Endothelial cell of umbilical vein (primary cell): ENCODE measurements at regions not wholly inside any gene's neighbourhood (a gene's known extent, or its start where the extent isn't known, plus 50 kb on each side); places are given as distances from the start of the nearest gene placed in this dataset.

Experiments used
- BruUV-seq: library from RNA; stranded (reverse); fragments of 400-500 nt; replicated peaks from 2 replicates; lab custom pipeline; 2021; lab: Mats Ljungman, UMichigan
- CTCF ChIA-PET: fragments of 300-600, 350-600 bp; sonication (Branson Sonifier 250); formaldehyde crosslinking; loops from one replicate; lab custom pipeline; 2021; ENCODE audit warnings: antibody characterized with exemption, inconsistent platforms; lab: Charles Lee
- POLR2A ChIA-PET: fragments of 300-600, 350-600 bp; sonication (Branson Sonifier 250); formaldehyde crosslinking; loops from one replicate; lab custom pipeline; 2021; ENCODE audit warnings: antibody characterized with exemption, inconsistent platforms; lab: Charles Lee
- DNase-seq: peaks from one replicate; pipeline ENCODE4 v3.0.0-alpha.2; 2011; ENCODE audit warnings: low read depth, low spot score
- FAIRE-seq: peaks from 2 replicates; lab custom pipeline; 2011; peaks lifted over from hg19 to GRCh38; lab: Jason Lieb, UNC
- H2AFZ ChIP-seq: 2 replicates; pipeline ENCODE4 v1.6.0; 2012; ENCODE audit warnings: low read depth, low read length, control low read depth, inconsistent platforms
- H3K27ac ChIP-seq: 2 replicates; pipeline ENCODE4 v1.5.1; 2011; ENCODE audit warnings: low read depth, mild to moderate bottlenecking, control low read depth, low read length, moderate library complexity; ENCODE audit not compliant: insufficient read depth
- H3K27me3 ChIP-seq, 2 experiments: 2 replicates each; pipeline versions ENCODE4 v1.6.0 to v1.6.1; 2011; ENCODE audit warnings: low read length in 2 of 2, mixed read lengths in 1 of 2; ENCODE audit not compliant: control insufficient read depth in 2 of 2, insufficient read depth in 2 of 2
- H3K36me3 ChIP-seq, 2 experiments: 2 replicates in 1 of 2; 3 replicates in 1 of 2; pipeline ENCODE4 v1.5.1; 2011; ENCODE audit warnings: low read length in 2 of 2, mild to moderate bottlenecking in 1 of 2, moderate library complexity in 1 of 2; ENCODE audit not compliant: control insufficient read depth in 2 of 2, insufficient read depth in 2 of 2; ENCODE audit errors: extremely low read depth in 1 of 2
- H3K4me1 ChIP-seq: 3 replicates; pipeline ENCODE4 v1.5.1; 2011; ENCODE audit warnings: mild to moderate bottlenecking, low read length; ENCODE audit not compliant: control insufficient read depth, insufficient read depth; ENCODE audit errors: extremely low read depth
- H3K4me2 ChIP-seq: 2 replicates; pipeline ENCODE4 v1.6.1; 2011; ENCODE audit warnings: low read length, control low read depth, mixed read lengths; ENCODE audit not compliant: insufficient read depth
- H3K4me3 ChIP-seq, 3 experiments: fragments of 200-600 bp in 1 of 3; sonication (generic), shearing (Covaris generic) in 1 of 3; replicated peaks in 1 of 3; 2 replicates each; pipeline ENCODE4 v1.5.1; 2011 to 2016; ENCODE audit warnings: control low read depth in 3 of 3, low read length in 3 of 3, mild to moderate bottlenecking in 2 of 3, inconsistent platforms in 1 of 3, low read depth in 1 of 3, moderate library complexity in 1 of 3; ENCODE audit not compliant: insufficient read depth in 1 of 3
- H3K79me2 ChIP-seq: 2 replicates; pipeline ENCODE4 v1.6.0; 2012; ENCODE audit warnings: low read length, inconsistent platforms; ENCODE audit not compliant: control insufficient read depth, insufficient read depth
- H3K9ac ChIP-seq: replicated peaks from 2 replicates; pipeline ENCODE3; 2011; ENCODE audit warnings: low read length, control low read depth; ENCODE audit not compliant: insufficient read depth; ENCODE audit errors: extremely low read depth
- H3K9me1 ChIP-seq: replicated peaks from 3 replicates; pipeline ENCODE4 v1.6.0; 2011; ENCODE audit warnings: mild to moderate bottlenecking, low read length; ENCODE audit not compliant: control insufficient read depth, insufficient read depth; ENCODE audit errors: extremely low read depth
- H3K9me3 ChIP-seq: replicated peaks from 2 replicates; pipeline ENCODE4 v1.5.1; 2012; ENCODE audit warnings: low read length, inconsistent platforms; ENCODE audit not compliant: control insufficient read depth, insufficient read depth
- H4K20me1 ChIP-seq: replicated peaks from 2 replicates; pipeline ENCODE3; 2011; ENCODE audit warnings: mild to moderate bottlenecking, low read length; ENCODE audit not compliant: control insufficient read depth, insufficient read depth; ENCODE audit errors: extremely low read depth
- EZH2 ChIP-seq: IDR thresholded peaks from 2 replicates; pipeline ENCODE4 v1.6.1; 2012; ENCODE audit warnings: borderline replicate concordance, low read depth, mild to moderate bottlenecking, moderate library complexity, low read length, inconsistent platforms; ENCODE audit not compliant: severe bottlenecking
- FOS ChIP-seq: IDR thresholded peaks from 2 replicates; pipeline ENCODE4 v1.6.1; 2011; ENCODE audit warnings: mild to moderate bottlenecking, low read length, moderate library complexity, borderline replicate concordance; ENCODE audit not compliant: insufficient read depth
- GATA2 ChIP-seq: IDR thresholded peaks from 2 replicates; pipeline ENCODE4 v1.7.0; 2011; ENCODE audit warnings: low read depth, mild to moderate bottlenecking, moderate library complexity, mixed read lengths, low read length; ENCODE audit not compliant: insufficient read length, insufficient read depth
- JUN ChIP-seq: IDR thresholded peaks from 2 replicates; pipeline ENCODE4 v1.6.1; 2011; ENCODE audit warnings: borderline replicate concordance, low read depth; ENCODE audit not compliant: insufficient read length, insufficient read depth
- MYC ChIP-seq: IDR thresholded peaks from one replicate; pipeline ENCODE4 v1.6.1; 2011; ENCODE audit warnings: mild to moderate bottlenecking, low read depth, low read length
- POLR2A ChIP-seq: IDR thresholded peaks from 2 replicates; pipeline ENCODE4 v1.6.1; 2012; ENCODE audit warnings: low read depth, mild to moderate bottlenecking, control low read depth, low read length
- POLR2AphosphoS5 ChIP-seq: IDR thresholded peaks from 2 replicates; pipeline ENCODE4 v1.6.1; 2012; ENCODE audit warnings: low read depth, mild to moderate bottlenecking, control low read depth, low read length, moderate library complexity; ENCODE audit not compliant: insufficient read depth
- dilution Hi-C: fragments of 300-500 bp; cut with MboI; formaldehyde crosslinking; loops from one replicate; pipeline ENCODE4 v1.15.0; 2019; ENCODE audit warnings: low sequenced_read_pairs; ENCODE audit not compliant: extremely low pct_ligation_motif_present
- intact Hi-C: fragments of 100-400 bp; cut with micrococcal nuclease; formaldehyde crosslinking; loops from one replicate; pipeline ENCODE4 v1.10.0; 2022
- TF ChIP-seq, protein P1 (sequence below), 2 donors: IDR thresholded peaks; 1 replicate in 1 of 2; 2 replicates in 1 of 2; pipeline ENCODE4 v1.5.1; 2011; ENCODE audit warnings: low read length in 2 of 2, mild to moderate bottlenecking in 2 of 2, moderate library complexity in 2 of 2, control low read depth in 1 of 2, inconsistent platforms in 1 of 2, low read depth in 1 of 2; ENCODE audit not compliant: insufficient read depth in 1 of 2; ENCODE audit errors: extremely low read depth in 1 of 2
- TF ChIP-seq, protein P2 (sequence below): IDR thresholded peaks from 2 replicates; pipeline ENCODE4 v1.6.1; 2011; ENCODE audit not compliant: insufficient read depth, insufficient read length

DNA sequence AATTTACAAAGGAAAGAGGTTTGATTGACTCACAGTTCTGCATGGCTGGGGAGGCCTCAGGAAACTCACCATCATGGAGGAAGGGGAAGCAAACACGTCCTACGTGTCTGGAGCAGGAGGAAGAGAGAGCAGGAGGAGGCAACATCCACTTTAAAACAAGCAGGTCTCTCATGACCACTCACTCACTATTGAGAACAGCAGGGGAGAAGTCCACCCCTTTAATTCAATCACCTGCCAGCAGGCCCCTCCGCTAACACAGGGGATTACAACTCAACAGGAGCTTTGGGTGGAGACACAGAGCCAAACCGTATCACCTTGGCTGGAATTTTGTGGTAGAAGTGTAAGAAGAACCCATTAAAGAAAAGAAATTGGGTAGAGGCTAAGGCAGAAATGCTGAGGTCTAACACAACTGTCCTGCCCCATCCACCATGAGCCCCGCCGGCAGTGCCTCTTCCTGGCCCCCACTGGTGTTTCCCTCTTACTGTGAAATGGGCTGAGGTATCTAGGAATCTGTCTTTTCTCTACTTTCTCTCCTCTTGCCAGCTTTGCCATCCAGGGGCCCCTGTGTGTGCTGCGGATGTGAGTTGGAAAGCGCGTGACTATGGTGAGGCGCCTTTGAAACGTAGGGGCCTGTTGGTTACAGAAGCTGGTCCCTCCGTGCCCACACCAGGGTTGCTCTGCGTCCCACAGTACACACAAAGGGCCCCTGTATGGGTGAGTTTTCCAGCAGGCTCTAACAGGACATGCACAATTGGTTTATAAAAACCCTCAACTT lies 108.0 kb upstream of the TMEM132D start:
- BruUV-seq = no TSS peak
- intact Hi-C loops = no loop called here

More for the DNA sequence above, 108.0 kb upstream of the TMEM132D start:
- Histone ChIP-seq H3K4me1 (no peaks in the 10 kb centered on the region), H3K9me1 (no peaks in the 10 kb centered on the region), H3K27ac (no peak overlapping the region), H2AFZ (no peak overlapping the region), H3K4me2 (no peak overlapping the region), H3K9me3 (no peaks in the 10 kb centered on the region), H3K9ac (no peak overlapping the region), H3K27me3 (no peaks in the 10 kb centered on the region), H3K36me3 (no peaks in the 10 kb centered on the region), H3K79me2 (no peaks in the 10 kb centered on the region), H4K20me1 (no peaks in the 10 kb centered on the region), H3K4me3 (no peak overlapping the region)
- DNase-seq (no peak), FAIRE-seq (no peak)
- ChIA-PET CTCF (no interaction called here), POLR2A (no interaction called here)
- dilution Hi-C loops = no loop called here
- TF ChIP-seq FOS = no peak
- no peak for TF ChIP-seq POLR2A
- no peak for TF ChIP-seq JUN
- no peak for TF ChIP-seq EZH2
- TF ChIP-seq, protein P1, sequence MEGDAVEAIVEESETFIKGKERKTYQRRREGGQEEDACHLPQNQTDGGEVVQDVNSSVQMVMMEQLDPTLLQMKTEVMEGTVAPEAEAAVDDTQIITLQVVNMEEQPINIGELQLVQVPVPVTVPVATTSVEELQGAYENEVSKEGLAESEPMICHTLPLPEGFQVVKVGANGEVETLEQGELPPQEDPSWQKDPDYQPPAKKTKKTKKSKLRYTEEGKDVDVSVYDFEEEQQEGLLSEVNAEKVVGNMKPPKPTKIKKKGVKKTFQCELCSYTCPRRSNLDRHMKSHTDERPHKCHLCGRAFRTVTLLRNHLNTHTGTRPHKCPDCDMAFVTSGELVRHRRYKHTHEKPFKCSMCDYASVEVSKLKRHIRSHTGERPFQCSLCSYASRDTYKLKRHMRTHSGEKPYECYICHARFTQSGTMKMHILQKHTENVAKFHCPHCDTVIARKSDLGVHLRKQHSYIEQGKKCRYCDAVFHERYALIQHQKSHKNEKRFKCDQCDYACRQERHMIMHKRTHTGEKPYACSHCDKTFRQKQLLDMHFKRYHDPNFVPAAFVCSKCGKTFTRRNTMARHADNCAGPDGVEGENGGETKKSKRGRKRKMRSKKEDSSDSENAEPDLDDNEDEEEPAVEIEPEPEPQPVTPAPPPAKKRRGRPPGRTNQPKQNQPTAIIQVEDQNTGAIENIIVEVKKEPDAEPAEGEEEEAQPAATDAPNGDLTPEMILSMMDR (IDR thresholded peaks at IDR 0.05; ENCODE audit: extremely low read depth in 1 of 2, insufficient read depth in 1 of 2, low read depth in 1 of 2, low read length in 2 of 2) = no peak
- TF ChIP-seq GATA2 = no peak
- TF ChIP-seq POLR2AphosphoS5 = no peak
- TF ChIP-seq MYC = no peak
- TF ChIP-seq, protein P2, sequence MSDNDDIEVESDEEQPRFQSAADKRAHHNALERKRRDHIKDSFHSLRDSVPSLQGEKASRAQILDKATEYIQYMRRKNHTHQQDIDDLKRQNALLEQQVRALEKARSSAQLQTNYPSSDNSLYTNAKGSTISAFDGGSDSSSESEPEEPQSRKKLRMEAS = no peak
